SK-N-MC (cell line): ENCODE measurements at regions not wholly inside any gene's neighbourhood (a gene's known extent, or its start where the extent isn't known, plus 50 kb on each side); places are given as distances from the start of the nearest gene placed in this dataset.
"Not testable (repeated sequence)": the region's sequence is repeated elsewhere in the genome, so short reads cannot be mapped to it uniquely, and the experiment has no call there.

Source experiments
- DNase-seq: peaks from one replicate; pipeline ENCODE4 v3.0.0-alpha.2; 2011; ENCODE audit warnings: low read depth, low spot score
- H3K27ac ChIP-seq: fragments of 200-600 bp; sonication (generic); 2 replicates; pipeline ENCODE4 v1.5.1; 2016; ENCODE audit warnings: mixed run types
- H3K36me3 ChIP-seq: fragments of 200-600 bp; sonication (generic); 2 replicates; pipeline ENCODE4 v1.6.1; 2017; ENCODE audit warnings: antibody characterized with exemption, low read length, mixed read lengths; ENCODE audit not compliant: insufficient read depth
- H3K4me3 ChIP-seq: fragments of 200-600 bp; sonication (generic); 2 replicates; pipeline ENCODE4 v1.5.1; 2016
- H3K9ac ChIP-seq: fragments of 200-600 bp; sonication (generic); 2 replicates; pipeline ENCODE4 v1.8.0; 2017; ENCODE audit warnings: mixed run types, mixed read lengths; ENCODE audit not compliant: insufficient read length
- H3K9me3 ChIP-seq: fragments of 200-600 bp; sonication (generic); 2 replicates; pipeline ENCODE4 v1.6.1; 2017; ENCODE audit warnings: low read depth, mild to moderate bottlenecking, antibody characterized with exemption, low read length, moderate library complexity, mixed read lengths
- EZH2 ChIP-seq: fragments of 200-600 bp; sonication (generic); IDR thresholded peaks from one replicate; pipeline ENCODE4 v1.6.1; 2017; ENCODE audit warnings: antibody characterized with exemption
- FOXP2 ChIP-seq: optimal IDR thresholded peaks from 2 replicates; pipeline ENCODE3; 2011; ENCODE audit warnings: mild to moderate bottlenecking, moderate library complexity; ENCODE audit not compliant: insufficient read depth; ENCODE audit errors: extremely low read length, control extremely low read depth
- POLR2AphosphoS5 ChIP-seq: IDR thresholded peaks from 2 replicates; pipeline ENCODE4 v1.6.1; 2012; ENCODE audit warnings: mild to moderate bottlenecking, low read depth, low read length, borderline replicate concordance

GRCh38 chr10:33773253-33773573 lies 438.7 kb upstream of the NRP1 start:
- H3K9ac ChIP-seq: no peak overlapping the region
- no peak for DNase-seq
- H3K36me3 ChIP-seq: no peaks in the 10 kb centered on the region
- TF ChIP-seq POLR2AphosphoS5 (no peak), EZH2 (no peak), FOXP2 (no peak)
- no peak overlapping the region for H3K27ac ChIP-seq
- H3K4me3 ChIP-seq: no peak overlapping the region
- H3K9me3 ChIP-seq: no peaks in the 10 kb centered on the region

GRCh38 chr10:33772370-33773252 lies 438.1 kb upstream of the NRP1 start:
- no peak for DNase-seq
- Histone ChIP-seq H3K36me3 (no peaks in the 10 kb centered on the region), H3K27ac (no peak overlapping the region), H3K9ac (no peak overlapping the region), H3K9me3 (no peaks in the 10 kb centered on the region), H3K4me3 (no peak overlapping the region)
- TF ChIP-seq EZH2 (no peak), FOXP2 (no peak), POLR2AphosphoS5 (no peak)

- not testable (repeated sequence) for H3K27ac ChIP-seq, DNase-seq, H3K36me3 ChIP-seq
These were observed 437.4 kb upstream of the NRP1 start for GRCh38 chr10:33771856-33772255.

GRCh38 chr10:33764694-33765185 lies 430.3 kb upstream of the NRP1 start:
- Histone ChIP-seq H3K9ac (no peak overlapping the region), H3K36me3 (no peaks in the 10 kb centered on the region), H3K4me3 (no peak overlapping the region), H3K9me3 (no peaks in the 10 kb centered on the region), H3K27ac (no peak overlapping the region)
- DNase-seq: no peak
- TF ChIP-seq EZH2: no peak
- TF ChIP-seq FOXP2: no peak
- no peak for TF ChIP-seq POLR2AphosphoS5

More at GRCh38 chr10:33771856-33772255, 437.4 kb upstream of the NRP1 start:
- H3K9ac ChIP-seq, H3K9me3 ChIP-seq, H3K4me3 ChIP-seq: not testable (repeated sequence)

- Histone ChIP-seq H3K27ac (no peak overlapping the region), H3K9me3 (no peaks in the 10 kb centered on the region), H3K36me3 (no peaks in the 10 kb centered on the region), H3K9ac (no peak overlapping the region), H3K4me3 (no peak overlapping the region)
- DNase-seq: no peak
- no peak for TF ChIP-seq EZH2
- no peak for TF ChIP-seq POLR2AphosphoS5
- no peak for TF ChIP-seq FOXP2
These were observed 425.8 kb upstream of the NRP1 start for GRCh38 chr10:33760056-33760943.

GRCh38 chr10:33759191-33759590 lies 424.7 kb upstream of the NRP1 start:
- no peak overlapping the region for H3K9ac ChIP-seq
- no peaks in the 10 kb centered on the region for H3K36me3 ChIP-seq
- no peak overlapping the region for H3K4me3 ChIP-seq
- TF ChIP-seq EZH2 (no peak), FOXP2 (no peak), POLR2AphosphoS5 (no peak)
- H3K27ac ChIP-seq: no peak overlapping the region
- no peaks in the 10 kb centered on the region for H3K9me3 ChIP-seq
- DNase-seq: no peak

GRCh38 chr10:33758299-33758698 lies 423.8 kb upstream of the NRP1 start:
- no peaks in the 10 kb centered on the region for H3K9me3 ChIP-seq
- TF ChIP-seq EZH2: no peak
- H3K9ac ChIP-seq: no peak overlapping the region
- H3K27ac ChIP-seq: no peak overlapping the region
- H3K36me3 ChIP-seq: no peaks in the 10 kb centered on the region
- H3K4me3 ChIP-seq: no peak overlapping the region
- no peak for DNase-seq

GRCh38 chr10:33754052-33754451 lies 419.6 kb upstream of the NRP1 start:
- TF ChIP-seq EZH2 (no peak), POLR2AphosphoS5 (no peak), FOXP2 (no peak)
- H3K9ac ChIP-seq: no peak overlapping the region

More at GRCh38 chr10:33754052-33754451, 419.6 kb upstream of the NRP1 start:
- no peak for DNase-seq
- Histone ChIP-seq H3K4me3 (no peak overlapping the region), H3K9me3 (no peaks in the 10 kb centered on the region), H3K36me3 (no peaks in the 10 kb centered on the region), H3K27ac (no peak overlapping the region)
